HG02571 (cell line): ENCODE measurements at regions not wholly inside any gene's neighbourhood (a gene's known extent, or its start where the extent isn't known, plus 50 kb on each side); places are given as distances from the start of the nearest gene placed in this dataset.

ENCODE experiments used
- ATAC-seq: cut with Tn5 transposase; IDR thresholded peaks from one replicate; pipeline ENCODE4 v1.9.1; 2021; ENCODE audit warnings: mild to moderate bottlenecking, moderate library complexity; ENCODE audit not compliant: unreplicated experiment

DNA sequence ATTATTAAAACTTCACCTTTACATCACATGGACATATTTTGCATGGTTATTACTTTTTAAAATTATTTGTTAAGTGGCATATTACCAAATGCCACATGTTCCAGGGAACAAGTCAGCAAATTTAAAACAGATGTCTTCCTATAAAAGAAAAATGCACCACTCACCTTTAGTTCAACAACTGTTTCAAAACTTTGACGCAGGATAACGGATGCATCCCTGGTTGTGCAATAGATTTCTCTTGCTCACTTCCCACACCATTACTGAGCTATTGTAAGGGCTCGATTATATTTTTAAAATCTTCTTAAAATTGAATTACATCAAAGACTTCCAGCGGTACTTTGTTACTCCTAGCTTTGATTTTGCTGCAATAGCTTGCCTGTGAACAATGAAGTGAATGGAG is 93.0 kb upstream of the ARHGAP24 start:
- no peak for ATAC-seq

DNA sequence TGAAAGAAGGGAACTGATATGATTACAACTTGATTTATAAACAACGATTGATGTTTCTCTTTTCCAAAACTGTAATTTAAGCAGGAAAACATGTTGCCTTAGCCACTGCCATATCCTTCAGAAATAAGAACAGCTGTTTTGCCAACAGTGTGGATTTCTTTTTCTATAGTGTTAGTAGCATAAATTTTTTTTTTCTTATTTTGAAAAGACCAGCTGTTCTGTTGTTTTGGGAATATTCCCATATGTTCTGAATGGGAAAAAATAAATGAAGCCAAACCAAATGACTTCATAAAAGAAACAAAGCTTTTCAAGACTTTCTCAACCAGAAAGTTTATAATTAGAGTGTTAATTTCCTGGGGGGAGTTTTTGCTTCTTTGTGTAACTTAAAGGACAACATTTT is 83.9 kb upstream of the ARHGAP24 start:
- ATAC-seq, result no peak

DNA sequence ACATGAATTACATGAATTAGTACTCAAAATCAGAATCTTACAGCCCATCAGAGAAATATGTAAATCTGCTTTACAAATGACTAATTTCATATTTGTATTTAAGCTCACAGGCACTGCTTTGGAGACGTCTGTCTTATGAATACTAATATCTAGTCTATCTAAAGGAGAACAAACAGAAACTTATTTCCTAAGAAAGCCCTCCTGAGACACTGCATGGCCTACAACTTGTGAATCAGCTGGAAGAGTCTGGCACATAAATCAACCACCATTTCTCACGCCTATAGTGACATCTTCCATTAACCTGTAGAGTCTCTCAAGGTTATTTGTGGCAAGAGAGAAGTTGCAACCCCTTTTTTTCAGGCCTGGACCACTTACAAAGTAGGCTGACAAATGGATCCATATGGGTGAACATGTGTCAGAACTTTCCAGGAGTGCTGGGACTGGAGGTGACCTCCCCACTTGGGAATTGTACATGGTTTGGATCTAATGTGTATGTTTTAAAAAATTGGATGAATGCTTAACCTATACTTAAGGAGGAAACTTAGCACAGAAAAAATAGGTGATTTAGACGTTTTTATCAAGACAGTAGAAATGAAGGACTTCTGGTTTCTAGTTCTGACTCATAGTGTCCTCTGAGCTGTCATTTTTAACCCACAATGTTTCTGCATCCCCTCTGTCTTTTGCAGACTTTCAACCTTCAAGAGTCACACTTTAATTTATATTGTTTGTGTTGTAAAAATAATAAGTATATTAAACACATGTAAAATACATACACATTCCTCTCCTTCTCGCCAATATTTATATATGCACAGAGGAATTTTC is 83.2 kb upstream of the ARHGAP24 start:
- ATAC-seq, result peak; percentile 87

DNA sequence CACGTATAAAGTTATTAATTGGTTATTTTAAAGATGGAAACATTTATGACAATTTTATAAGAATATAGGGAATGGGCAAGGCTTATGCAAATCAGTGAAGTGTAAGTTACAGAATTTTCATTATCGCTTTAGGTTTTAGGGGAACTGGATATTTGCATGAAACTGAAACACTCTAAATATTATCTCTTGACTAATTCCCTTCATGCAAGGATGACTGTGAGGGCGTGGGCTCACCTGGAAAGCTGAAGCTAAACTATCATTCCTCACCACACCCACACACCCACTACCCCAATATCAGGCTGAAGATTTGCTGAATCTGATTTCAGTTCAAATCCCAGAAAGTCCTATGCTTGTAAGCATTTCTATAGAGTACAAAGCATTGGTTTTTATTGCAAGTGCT is 81.7 kb upstream of the ARHGAP24 start:
- peak; percentile 42 for ATAC-seq

DNA sequence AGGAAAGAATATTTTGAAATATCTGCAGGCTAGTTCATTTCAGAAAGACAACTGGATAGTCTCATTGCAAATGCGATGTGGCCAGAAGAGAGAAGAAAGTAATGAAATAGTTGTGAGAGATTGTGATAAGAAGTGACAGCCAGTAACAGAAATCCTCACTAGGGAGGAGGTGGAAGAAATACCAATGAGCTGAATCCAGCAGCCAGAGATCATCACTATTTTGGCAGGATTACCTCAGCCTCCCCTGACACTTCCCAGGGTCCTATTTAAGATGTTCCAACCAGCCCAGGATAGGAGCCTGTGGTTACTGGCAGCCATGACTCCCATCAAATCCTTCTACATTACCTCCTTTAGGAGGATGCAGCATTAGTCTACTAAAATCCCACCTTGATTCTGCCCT is 76.7 kb upstream of the ARHGAP24 start:
- ATAC-seq, result no peak

DNA sequence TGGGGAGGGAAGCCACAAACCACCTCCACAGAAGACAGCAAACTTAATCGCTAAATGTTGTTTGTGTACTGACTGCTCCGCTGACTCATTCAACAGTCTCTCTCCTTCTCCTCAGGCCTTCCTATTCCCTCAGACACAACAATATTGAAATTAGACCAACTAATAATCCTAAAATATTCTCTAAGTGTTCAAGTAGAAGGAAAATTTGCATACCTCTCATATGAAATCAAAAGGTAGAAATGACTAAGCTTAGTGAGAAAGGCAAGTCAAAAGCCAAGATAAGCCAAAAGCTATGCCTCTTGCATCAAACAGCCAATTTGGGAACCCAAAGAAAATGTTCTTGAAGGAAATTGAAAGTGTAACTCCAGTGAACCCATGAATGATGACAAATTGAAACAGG is 75.7 kb upstream of the ARHGAP24 start:
- ATAC-seq, result peak; percentile 69

DNA sequence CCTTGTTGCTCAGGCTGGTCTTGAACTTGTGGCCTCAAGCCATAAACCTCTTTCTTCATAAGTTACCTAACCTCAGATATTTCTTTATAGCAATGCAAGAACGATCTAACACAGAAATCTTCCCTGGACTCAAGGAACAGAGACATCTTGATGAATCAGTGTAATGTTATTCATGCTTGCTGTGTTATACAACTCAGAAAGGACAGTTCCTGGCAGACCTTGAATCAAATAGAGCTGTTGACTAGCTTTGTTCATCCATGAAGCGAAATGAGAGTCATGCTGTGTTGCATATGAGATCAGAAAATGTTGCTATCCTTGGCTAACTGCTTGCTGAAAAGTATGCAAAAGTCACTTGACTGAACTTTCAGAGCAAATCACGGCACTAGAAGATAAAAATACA is 72.6 kb upstream of the ARHGAP24 start:
- ATAC-seq, result no peak

DNA sequence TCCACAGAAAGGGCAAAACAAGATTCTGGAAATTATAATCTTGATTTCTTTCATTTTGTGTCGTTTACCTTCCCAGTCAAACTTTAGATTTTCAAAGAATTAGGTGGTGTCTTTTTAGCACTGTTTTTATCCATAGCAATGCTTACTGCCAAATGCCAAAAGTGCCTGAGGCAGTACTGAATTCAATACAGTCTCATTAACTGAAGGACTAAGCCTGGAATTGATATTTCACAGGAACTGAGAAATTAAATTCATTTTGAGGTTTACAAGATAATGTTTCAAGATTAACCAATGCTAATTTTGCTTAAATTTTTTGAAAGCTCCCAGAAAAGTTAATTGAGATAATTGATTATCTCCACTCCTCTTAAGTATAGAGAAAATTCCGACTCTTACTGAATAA is 68.8 kb upstream of the ARHGAP24 start:
- no peak for ATAC-seq

DNA sequence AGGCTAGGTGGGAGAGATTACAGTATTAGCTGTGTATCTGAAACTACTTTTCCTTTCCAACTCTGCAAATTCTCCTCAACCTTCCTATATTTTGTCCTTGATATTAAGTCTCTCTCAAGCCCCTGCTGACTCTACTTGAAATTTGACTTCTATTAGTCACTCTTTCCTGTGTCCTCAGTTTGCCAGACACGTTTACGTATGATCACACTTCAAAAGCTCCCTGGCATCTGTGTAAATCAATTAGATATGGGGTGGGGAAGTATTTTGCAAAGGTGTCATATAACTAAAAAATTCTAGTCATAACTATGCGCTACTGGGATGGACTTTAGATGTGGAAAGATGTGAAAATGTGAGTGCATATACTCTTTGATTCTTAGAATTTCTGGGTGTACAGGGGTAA is 67.4 kb upstream of the ARHGAP24 start:
- ATAC-seq, result no peak

DNA sequence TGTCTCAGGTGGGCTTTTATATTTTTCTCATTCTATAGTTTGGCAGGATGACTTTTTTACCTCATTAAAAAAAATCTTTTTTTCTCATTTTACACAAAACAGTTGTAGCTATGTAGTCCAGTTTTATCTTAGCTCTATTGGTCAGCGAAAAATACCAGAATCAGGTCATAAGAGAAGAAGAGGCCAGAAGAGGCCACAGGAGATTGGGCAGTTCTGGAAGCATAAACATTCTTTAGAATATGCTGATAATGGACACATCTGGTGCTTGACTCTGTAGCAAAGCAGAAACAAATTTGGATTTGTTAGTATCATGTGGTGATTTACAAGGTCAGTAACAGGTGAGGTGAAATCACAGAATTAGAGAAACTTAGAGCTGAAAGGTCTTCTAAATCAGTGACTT is 66.6 kb upstream of the ARHGAP24 start:
- no peak for ATAC-seq

DNA sequence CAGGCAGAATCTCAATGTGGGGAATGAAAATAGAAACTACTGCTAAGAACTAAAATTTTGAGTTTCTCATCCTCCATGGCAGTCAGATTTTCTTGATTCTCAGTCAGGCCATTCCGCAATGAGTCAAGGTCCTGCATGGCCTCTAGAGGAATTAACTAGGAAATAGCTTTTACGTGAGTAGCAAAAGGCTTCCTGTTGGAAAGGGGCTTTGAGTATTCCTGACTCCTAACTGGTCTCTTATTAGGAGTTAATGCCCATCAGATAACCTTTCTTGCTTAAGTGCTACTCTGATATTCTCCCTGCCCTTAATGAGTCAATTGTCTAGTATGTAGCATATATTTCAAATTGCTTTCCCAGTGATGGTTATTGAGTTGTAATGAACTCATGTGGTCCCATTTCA is 65.7 kb upstream of the ARHGAP24 start:
- ATAC-seq, result no peak

DNA sequence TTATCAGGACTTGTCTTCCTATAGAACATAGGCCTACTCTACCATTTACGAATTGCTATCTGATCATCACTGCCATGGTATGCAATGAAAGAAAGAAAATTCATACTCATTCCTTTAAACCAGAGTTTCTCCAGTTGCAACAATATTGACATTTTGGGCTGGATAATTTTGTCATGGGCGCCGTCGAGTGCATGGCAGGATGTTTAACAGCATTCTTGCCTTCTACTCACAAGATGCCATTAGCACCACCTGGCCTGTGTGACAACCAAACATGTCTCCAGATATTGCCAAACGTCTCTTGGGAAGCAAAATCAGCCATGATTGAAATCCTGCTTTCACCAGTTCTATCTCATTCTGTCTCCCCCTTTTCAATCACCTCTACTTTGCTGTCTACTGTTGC is 63.6 kb upstream of the ARHGAP24 start:
- ATAC-seq, result no peak

DNA sequence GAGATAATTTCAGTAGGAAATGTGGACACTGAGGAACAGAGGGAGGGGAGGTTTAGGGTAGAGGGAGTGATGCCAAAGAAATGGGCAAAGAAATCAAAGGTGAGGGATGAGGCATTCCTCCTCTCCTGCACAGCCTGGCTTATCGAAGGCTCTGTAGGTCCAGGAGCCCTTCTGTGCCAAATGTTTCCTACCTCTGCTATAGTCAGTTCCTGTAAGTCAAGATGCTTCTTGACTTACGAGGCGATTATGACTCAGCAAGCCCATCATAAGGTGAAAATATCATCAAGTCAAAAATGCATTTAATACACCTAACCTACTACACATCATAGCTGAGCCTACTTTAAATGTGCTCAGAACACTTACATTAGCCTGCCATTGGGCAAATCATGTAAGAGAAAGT is 60.0 kb upstream of the ARHGAP24 start:
- ATAC-seq, result no peak

DNA sequence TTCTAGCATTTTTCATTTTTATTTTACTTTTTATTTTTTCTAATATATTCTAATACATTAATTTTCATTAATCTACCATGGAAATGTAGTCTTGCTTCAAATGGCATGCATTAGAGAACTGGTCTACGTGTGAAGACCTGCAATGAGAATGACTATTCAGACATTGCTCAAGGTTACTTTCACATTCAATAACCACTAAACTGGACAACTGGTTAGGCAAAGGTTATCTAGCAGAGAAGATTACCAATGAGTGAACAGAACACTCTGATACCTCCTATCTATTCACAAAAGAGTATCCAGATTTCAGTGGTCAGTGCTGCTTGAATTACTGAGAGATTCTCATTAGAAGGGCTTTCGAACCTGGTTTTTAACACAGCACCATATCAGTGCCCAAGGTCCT is 58.9 kb upstream of the ARHGAP24 start:
- ATAC-seq, result no peak

DNA sequence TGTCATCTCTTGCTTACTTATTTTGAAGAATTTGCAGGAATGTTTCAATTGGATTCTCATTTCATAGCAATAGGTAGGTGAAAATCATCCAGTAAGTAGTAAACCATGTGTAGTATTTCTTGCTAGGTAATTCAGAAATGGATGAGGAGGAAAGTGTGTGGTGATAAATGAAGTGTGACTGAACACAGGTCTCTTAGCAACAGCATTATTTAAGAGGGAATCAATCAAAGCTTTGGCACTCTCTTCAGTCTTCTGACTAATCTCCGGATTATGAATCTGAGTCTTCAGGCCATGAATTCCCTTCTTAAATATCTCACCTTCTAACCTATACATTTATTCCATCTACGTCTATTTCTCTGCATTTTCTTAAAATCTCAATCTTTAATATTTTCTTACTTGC is 55.8 kb upstream of the ARHGAP24 start:
- no peak for ATAC-seq

DNA sequence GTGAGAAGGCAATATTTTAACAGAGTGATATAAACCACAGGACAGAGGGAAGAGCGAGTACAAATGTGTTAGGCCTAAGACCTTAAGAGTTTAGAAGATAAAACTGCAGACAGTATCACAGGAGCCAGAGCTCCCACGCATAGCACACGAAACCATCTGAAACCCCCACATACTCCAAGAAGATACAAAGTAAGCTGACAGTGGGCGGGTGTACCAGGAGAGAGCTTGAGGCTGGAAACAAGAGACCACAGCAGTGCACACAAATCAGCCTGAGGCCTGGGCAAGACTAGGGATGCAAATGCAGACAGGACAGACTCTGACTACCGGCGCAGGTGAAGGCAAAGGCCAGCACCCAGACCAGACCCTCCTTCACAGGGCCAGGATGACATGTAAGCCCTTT is 54.1 kb upstream of the ARHGAP24 start:
- no peak for ATAC-seq

DNA sequence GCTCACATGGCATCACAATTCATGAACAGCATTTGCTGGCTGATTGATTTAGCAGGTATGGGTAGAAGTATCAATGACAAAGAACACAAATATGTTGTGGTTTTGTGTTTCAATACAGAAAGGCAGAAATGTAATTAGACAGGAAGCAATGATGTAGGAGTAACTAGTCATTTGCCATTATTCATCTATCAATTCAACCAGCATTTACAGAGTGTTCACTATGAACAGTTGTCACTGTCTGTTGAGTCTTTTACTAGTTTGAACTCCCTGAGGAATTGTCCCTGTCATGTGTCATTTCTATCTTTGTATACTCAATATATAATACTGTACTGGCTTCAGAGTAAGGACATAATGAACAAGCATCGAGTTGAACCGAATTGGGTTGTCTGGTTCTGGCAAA is 51.5 kb upstream of the ARHGAP24 start:
- no peak for ATAC-seq
